ENCODE measurements at regions not wholly inside any gene's neighbourhood (a gene's known extent, or its start where the extent isn't known, plus 50 kb on each side); places are given as distances from the start of the nearest gene placed in this dataset.
"Not testable (repeated sequence)": the region's sequence is repeated elsewhere in the genome, so short reads cannot be mapped to it uniquely, and the experiment has no call there.

DNA sequence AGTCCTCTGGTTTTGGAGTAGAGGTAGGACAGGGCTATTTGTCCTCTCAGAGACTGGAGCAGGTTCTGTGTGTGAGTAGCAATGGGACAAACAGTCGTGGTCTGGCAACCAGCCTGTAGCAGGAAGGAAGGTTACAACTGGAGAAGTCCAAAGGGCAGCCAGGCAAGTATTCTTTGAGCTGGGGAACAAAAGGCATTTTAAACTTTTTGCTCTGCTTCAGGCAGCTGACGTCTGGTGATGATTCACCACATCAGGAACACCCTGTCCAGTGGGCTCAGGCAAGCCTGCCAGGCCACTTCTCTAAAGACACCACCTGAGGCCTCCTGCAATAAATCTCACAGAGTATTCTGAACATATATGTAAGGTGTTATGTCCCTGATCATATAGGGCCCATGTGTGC is 81.0 kb downstream of the PPIAL4C start:
- TF ChIP-seq, protein P1, sequence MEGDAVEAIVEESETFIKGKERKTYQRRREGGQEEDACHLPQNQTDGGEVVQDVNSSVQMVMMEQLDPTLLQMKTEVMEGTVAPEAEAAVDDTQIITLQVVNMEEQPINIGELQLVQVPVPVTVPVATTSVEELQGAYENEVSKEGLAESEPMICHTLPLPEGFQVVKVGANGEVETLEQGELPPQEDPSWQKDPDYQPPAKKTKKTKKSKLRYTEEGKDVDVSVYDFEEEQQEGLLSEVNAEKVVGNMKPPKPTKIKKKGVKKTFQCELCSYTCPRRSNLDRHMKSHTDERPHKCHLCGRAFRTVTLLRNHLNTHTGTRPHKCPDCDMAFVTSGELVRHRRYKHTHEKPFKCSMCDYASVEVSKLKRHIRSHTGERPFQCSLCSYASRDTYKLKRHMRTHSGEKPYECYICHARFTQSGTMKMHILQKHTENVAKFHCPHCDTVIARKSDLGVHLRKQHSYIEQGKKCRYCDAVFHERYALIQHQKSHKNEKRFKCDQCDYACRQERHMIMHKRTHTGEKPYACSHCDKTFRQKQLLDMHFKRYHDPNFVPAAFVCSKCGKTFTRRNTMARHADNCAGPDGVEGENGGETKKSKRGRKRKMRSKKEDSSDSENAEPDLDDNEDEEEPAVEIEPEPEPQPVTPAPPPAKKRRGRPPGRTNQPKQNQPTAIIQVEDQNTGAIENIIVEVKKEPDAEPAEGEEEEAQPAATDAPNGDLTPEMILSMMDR (IDR thresholded peaks at IDR 0.05) = not testable (repeated sequence)
- not testable (repeated sequence) for TF ChIP-seq EP300 (IDR thresholded peaks at IDR 0.05; ENCODE audit: borderline replicate concordance in 1 of 2, low read depth in 1 of 2, low read length in 1 of 2); FOXJ3 (CRISPR knock-in tag; IDR thresholded peaks at IDR 0.05)

Measured in SK-N-SH (cell line).